Neuronal stem cell (in vitro differentiated cells): ENCODE measurements at regions not wholly inside any gene's neighbourhood (a gene's known extent, or its start where the extent isn't known, plus 50 kb on each side); places are given as distances from the start of the nearest gene placed in this dataset.
A peak's percentile ranks its signal among the peaks of the same experiment; 100 is the strongest.

ENCODE experiments used
- DNase-seq: peaks from one replicate; pipeline ENCODE4 v3.0.0-alpha.2; 2013; ENCODE audit warnings: low spot score
- H2AFZ ChIP-seq: one replicate; pipeline ENCODE4 v1.6.1; 2013; ENCODE audit warnings: mild to moderate bottlenecking, low read length, inconsistent platforms
- H2AK5ac ChIP-seq: 2 replicates; pipeline ENCODE4 v1.6.1; 2013; ENCODE audit warnings: low read depth, mild to moderate bottlenecking, inconsistent platforms, low read length, moderate library complexity, mixed read lengths
- H2BK120ac ChIP-seq: 2 replicates; pipeline ENCODE4 v1.6.1; 2013; ENCODE audit warnings: low read depth, mild to moderate bottlenecking, inconsistent platforms, low read length, moderate library complexity, mixed read lengths
- H2BK12ac ChIP-seq: one replicate; pipeline ENCODE4 v1.6.1; 2013; ENCODE audit warnings: low read length, inconsistent platforms
- H2BK15ac ChIP-seq: 2 replicates; pipeline ENCODE4 v1.6.1; 2013; ENCODE audit warnings: mild to moderate bottlenecking, low read length, inconsistent platforms, mixed read lengths
- H2BK5ac ChIP-seq: one replicate; pipeline ENCODE4 v1.6.1; 2013; ENCODE audit warnings: inconsistent platforms, mild to moderate bottlenecking, low read length, moderate library complexity
- H3K14ac ChIP-seq: one replicate; pipeline ENCODE4 v1.6.1; 2013; ENCODE audit warnings: low read length, inconsistent platforms
- H3K18ac ChIP-seq: 2 replicates; pipeline ENCODE4 v1.6.1; 2013; ENCODE audit warnings: low read length, inconsistent platforms
- H3K23ac ChIP-seq: 2 replicates; pipeline ENCODE4 v1.6.1; 2013; ENCODE audit warnings: low read depth, mild to moderate bottlenecking, mixed read lengths, low read length, inconsistent platforms; ENCODE audit not compliant: poor library complexity
- H3K27ac ChIP-seq: replicated peaks from 3 replicates; pipeline ENCODE4 v1.5.1; 2013; ENCODE audit warnings: low read length, inconsistent platforms
- H3K27me3 ChIP-seq, 3 experiments: 2 replicates each; pipeline ENCODE4 v1.6.1; 2013; ENCODE audit warnings: low read length in 3 of 3, mild to moderate bottlenecking in 2 of 3, inconsistent platforms in 1 of 3, low read depth in 1 of 3, mixed read lengths in 1 of 3, moderate library complexity in 1 of 3; ENCODE audit not compliant: control insufficient read depth in 3 of 3, insufficient read depth in 3 of 3
- H3K36me3 ChIP-seq, 2 donors: replicated peaks in 1 of 2; 2 replicates each; pipeline ENCODE4 v1.6.1; 2013; ENCODE audit warnings: low read length in 2 of 2; ENCODE audit not compliant: control insufficient read depth in 2 of 2, insufficient read depth in 2 of 2
- H3K4ac ChIP-seq: 2 replicates; pipeline ENCODE4 v1.6.1; 2013; ENCODE audit warnings: inconsistent platforms, mild to moderate bottlenecking, low read length, moderate library complexity
- H3K4me1 ChIP-seq, 2 donors: 1 replicate in 1 of 2; 2 replicates in 1 of 2; pipeline ENCODE4 v1.6.1; 2013; ENCODE audit warnings: low read length in 2 of 2, low read depth in 1 of 2; ENCODE audit not compliant: control insufficient read depth in 2 of 2, insufficient read depth in 1 of 2
- H3K4me2 ChIP-seq: one replicate; pipeline ENCODE4 v1.6.1; 2013; ENCODE audit warnings: mild to moderate bottlenecking, low read length, inconsistent platforms; ENCODE audit not compliant: insufficient read depth, poor library complexity, severe bottlenecking
- H3K4me3 ChIP-seq, 2 donors: 2 replicates each; pipeline ENCODE4 v1.5.1; 2013; ENCODE audit warnings: low read length in 2 of 2, mild to moderate bottlenecking in 2 of 2, inconsistent platforms in 1 of 2, moderate library complexity in 1 of 2
- H3K79me1 ChIP-seq: one replicate; pipeline ENCODE4 v1.6.1; 2013; ENCODE audit warnings: low read depth, mild to moderate bottlenecking, inconsistent platforms, low read length, moderate library complexity
- H3K9ac ChIP-seq: one replicate; pipeline ENCODE4 v1.6.1; 2013; ENCODE audit warnings: mild to moderate bottlenecking, low read depth, low read length, inconsistent platforms; ENCODE audit not compliant: poor library complexity
- H3K9me3 ChIP-seq, 2 donors: replicated peaks in 1 of 2; 2 replicates each; pipeline versions ENCODE3 to v1.6.1; 2013; ENCODE audit warnings: low read length in 2 of 2, mild to moderate bottlenecking in 2 of 2, inconsistent platforms in 1 of 2, low read depth in 1 of 2, mixed read lengths in 1 of 2, moderate library complexity in 1 of 2; ENCODE audit not compliant: control insufficient read depth in 2 of 2, insufficient read depth in 1 of 2
- H4K8ac ChIP-seq: one replicate; pipeline ENCODE4 v1.6.1; 2013; ENCODE audit warnings: low read depth, mild to moderate bottlenecking, inconsistent platforms, low read length, moderate library complexity
- H4K91ac ChIP-seq: one replicate; pipeline ENCODE4 v1.6.1; 2013; ENCODE audit warnings: low read length, low read depth, mild to moderate bottlenecking, inconsistent platforms; ENCODE audit not compliant: poor library complexity
- WGBS, 2 donors: extraction: QIAGEN DNeasy Blood & Tissue Kit; methylation state at CpG; one replicate each; pipeline ENCODE4 v1.1.7; 2013; ENCODE audit warnings: missing lambda C conversion rate in 2 of 2, mixed read lengths in 1 of 2; ENCODE audit not compliant: insufficient read length in 2 of 2, insufficient replicate concordance in 1 of 2; ENCODE audit errors: extremely low coverage in 2 of 2; 5-methylcytosine and 5-hydroxymethylcytosine counted together

DNA sequence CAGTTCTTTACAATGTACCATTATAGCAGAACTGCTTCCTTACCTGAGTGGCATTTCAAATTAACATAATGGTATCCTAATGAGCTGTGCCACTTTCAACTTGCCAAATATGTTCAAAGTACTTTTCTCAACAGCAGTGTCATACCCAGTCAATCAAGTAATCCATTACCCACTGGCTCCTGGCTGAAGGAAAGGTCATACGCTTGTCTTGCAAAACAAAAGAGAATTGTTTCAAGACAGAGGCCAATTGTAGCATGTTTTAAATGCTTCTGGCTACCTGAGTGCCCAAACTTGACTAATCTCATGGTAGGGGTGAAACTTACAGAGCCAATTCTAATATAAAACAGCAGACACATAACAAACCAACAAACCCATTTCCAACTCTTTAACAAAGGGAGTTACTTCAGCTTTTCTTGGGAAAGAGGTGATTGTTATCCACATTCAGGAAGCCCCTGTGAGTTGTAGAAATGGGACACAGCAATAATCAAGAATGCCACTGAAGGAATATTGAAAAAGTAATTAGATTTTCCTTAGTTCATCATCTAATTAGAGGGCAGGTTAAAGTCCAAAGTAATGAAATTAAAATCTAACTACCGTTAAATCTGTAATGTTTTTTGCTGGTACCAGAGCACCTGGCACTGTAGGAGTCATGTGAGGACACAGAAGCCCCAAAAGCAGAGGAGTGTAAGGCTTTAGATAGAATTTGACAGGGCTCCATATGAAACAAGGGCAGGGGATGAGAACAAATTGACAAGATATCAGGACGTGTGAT is 241.9 kb downstream of the RWDD3 start:
- no peak overlapping the region for H2AK5ac ChIP-seq
- no peak overlapping the region for H3K9ac ChIP-seq
- no peak overlapping the region for H2AFZ ChIP-seq
- H3K79me1 ChIP-seq: no peaks in the 10 kb centered on the region
- no peaks in the 10 kb centered on the region for H3K36me3 ChIP-seq
- no peak for DNase-seq
- no peak overlapping the region for H2BK120ac ChIP-seq
- no peak overlapping the region for H3K4me3 ChIP-seq
- H4K8ac ChIP-seq: no peak overlapping the region
- no peak overlapping the region for H3K14ac ChIP-seq
- no peak overlapping the region for H3K23ac ChIP-seq
- no peaks in the 10 kb centered on the region for H3K4me1 ChIP-seq
- H3K4me2 ChIP-seq: no peak overlapping the region
- no CpG with 5 or more reads among the region's 3 CpGs for WGBS, 2 donors
- no peaks in the 10 kb centered on the region for H3K9me3 ChIP-seq
- no peaks in the 10 kb centered on the region for H3K27me3 ChIP-seq
- H4K91ac ChIP-seq: no peak overlapping the region
- H2BK5ac ChIP-seq: no peak overlapping the region
- no peak overlapping the region for H2BK15ac ChIP-seq
- no peak overlapping the region for H3K27ac ChIP-seq
- no peak overlapping the region for H3K18ac ChIP-seq
- no peak overlapping the region for H2BK12ac ChIP-seq
- no peak overlapping the region for H3K4ac ChIP-seq

GRCh38 chr1:95496307-95496706 is 262.3 kb downstream of the RWDD3 start:
- Histone ChIP-seq H3K79me1 (no peaks in the 10 kb centered on the region), H3K9ac (no peak overlapping the region), H3K23ac (no peak overlapping the region), H3K4ac (no peak overlapping the region), H3K4me2 (no peak overlapping the region), H3K18ac (no peak overlapping the region), H2AK5ac (no peak overlapping the region), H3K27ac (no peak overlapping the region), H2BK12ac (no peak overlapping the region), H4K8ac (no peak overlapping the region), H3K36me3 (no peaks in the 10 kb centered on the region), H2BK5ac (no peak overlapping the region), H2BK120ac (no peak overlapping the region), H3K4me3 (no peak overlapping the region), H3K9me3 (no peaks in the 10 kb centered on the region), H2BK15ac (no peak overlapping the region), H3K4me1 (peaks cover 0 to 4% of the 10 kb centered on the region in 2 donors), H3K27me3 (no peaks in the 10 kb centered on the region), H2AFZ (no peak overlapping the region), H3K14ac (no peak overlapping the region), H4K91ac (no peak overlapping the region)
- no CpG with 5 or more reads among the region's 6 CpGs for WGBS, 2 donors
- DNase-seq: peak; percentile 20

- DNase-seq: no peak
- Histone ChIP-seq H4K91ac (no peak overlapping the region), H2AK5ac (no peak overlapping the region), H3K79me1 (no peaks in the 10 kb centered on the region), H3K27ac (no peak overlapping the region), H3K36me3 (no peaks in the 10 kb centered on the region), H3K18ac (no peak overlapping the region), H2BK120ac (no peak overlapping the region), H2BK15ac (no peak overlapping the region), H3K27me3 (no peaks in the 10 kb centered on the region), H2AFZ (no peak overlapping the region), H3K4me3 (no peak overlapping the region), H3K4me2 (no peak overlapping the region), H3K4me1 (peaks cover 0 to 4% of the 10 kb centered on the region in 2 donors), H3K9me3 (no peaks in the 10 kb centered on the region), H4K8ac (no peak overlapping the region), H3K14ac (no peak overlapping the region), H3K4ac (no peak overlapping the region), H2BK12ac (no peak overlapping the region), H3K9ac (no peak overlapping the region), H3K23ac (no peak overlapping the region), H2BK5ac (no peak overlapping the region)
- WGBS, 2 donors: no CpG with 5 or more reads among the region's 6 CpGs
These were observed 262.8 kb downstream of the RWDD3 start for GRCh38 chr1:95496773-95497172.

DNA sequence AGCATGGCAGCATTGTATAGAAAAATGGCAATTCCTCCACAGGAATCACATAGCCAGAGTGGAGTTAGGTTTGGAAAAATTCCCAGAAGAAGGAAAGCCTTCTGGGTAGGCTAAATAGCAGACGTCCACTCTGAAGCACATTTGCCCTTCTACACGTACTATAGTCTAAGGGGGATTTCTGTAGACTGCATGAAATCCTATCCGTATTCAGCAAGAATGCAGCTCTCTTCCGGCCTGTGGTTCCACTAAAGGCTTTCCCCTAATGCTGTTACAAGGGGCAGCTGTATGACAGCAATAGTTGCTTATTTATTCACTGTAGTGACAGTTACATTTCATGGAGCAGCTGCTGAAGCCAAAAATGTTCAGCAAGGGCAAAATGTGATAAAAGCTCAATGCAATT is 263.6 kb downstream of the RWDD3 start:
- no peaks in the 10 kb centered on the region for H3K9me3 ChIP-seq

More for the DNA sequence above, 263.6 kb downstream of the RWDD3 start:
- H3K4me3 ChIP-seq: no peak overlapping the region
- no peak overlapping the region for H2BK5ac ChIP-seq
- no peaks in the 10 kb centered on the region for H3K36me3 ChIP-seq
- no peak overlapping the region for H2BK120ac ChIP-seq
- peaks cover 0 to 4% of the 10 kb centered on the region in 2 donors for H3K4me1 ChIP-seq
- H3K18ac ChIP-seq: no peak overlapping the region
- no peak overlapping the region for H3K14ac ChIP-seq
- H2BK15ac ChIP-seq: no peak overlapping the region
- no peaks in the 10 kb centered on the region for H3K27me3 ChIP-seq
- H3K9ac ChIP-seq: no peak overlapping the region
- H3K27ac ChIP-seq: no peak overlapping the region
- H3K4ac ChIP-seq: no peak overlapping the region
- no peak overlapping the region for H2AFZ ChIP-seq
- H3K4me2 ChIP-seq: no peak overlapping the region
- no peaks in the 10 kb centered on the region for H3K79me1 ChIP-seq
- no peak overlapping the region for H2AK5ac ChIP-seq
- H2BK12ac ChIP-seq: no peak overlapping the region
- H4K8ac ChIP-seq: no peak overlapping the region
- WGBS, 2 donors: no CpG with 5 or more reads among the region's 4 CpGs
- no peak overlapping the region for H3K23ac ChIP-seq
- no peak for DNase-seq
- no peak overlapping the region for H4K91ac ChIP-seq
